GM21390 (cell line): ENCODE measurements at regions not wholly inside any gene's neighbourhood (a gene's known extent, or its start where the extent isn't known, plus 50 kb on each side); places are given as distances from the start of the nearest gene placed in this dataset.

Experiments
- ATAC-seq: cut with Tn5 transposase; IDR thresholded peaks from one replicate; pipeline ENCODE4 v1.9.1; 2021; ENCODE audit not compliant: unreplicated experiment

DNA sequence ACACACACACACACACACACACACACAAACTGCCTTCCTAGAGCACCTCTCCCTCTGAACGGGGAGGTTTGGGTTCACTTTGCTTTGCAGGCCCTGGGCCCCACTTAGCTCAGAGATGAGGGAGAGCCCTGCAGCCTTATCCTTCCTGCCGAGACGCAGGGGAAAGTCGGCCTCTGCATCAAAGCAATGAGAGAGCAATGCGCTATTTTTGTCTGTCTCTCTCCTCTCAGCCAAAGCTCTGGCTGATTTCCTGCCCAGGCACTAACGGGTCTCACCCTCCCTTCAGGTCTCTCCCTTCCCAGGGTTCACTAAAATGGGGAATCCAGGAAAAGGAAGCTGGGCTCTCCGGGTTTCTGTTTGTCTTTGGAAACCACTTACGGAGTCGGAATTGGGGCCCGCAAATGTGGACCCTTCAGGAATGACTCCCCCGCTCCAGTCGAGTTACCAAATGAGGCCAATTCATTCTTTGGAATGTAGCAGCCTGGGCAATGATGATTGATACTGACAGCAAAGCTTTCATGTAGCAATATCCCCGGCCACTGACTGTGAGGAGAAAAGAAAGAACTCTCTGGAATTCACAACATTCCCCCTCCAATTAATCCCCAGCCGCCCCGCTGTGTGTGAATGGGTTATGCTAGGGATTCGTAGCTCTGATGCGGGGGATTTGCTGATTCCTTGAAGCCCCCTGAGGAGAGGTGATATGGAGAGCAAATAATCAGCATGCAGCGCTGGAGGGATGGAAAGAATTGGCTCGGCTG is 61.5 kb upstream of the WLS start:
- ATAC-seq: no peak

DNA sequence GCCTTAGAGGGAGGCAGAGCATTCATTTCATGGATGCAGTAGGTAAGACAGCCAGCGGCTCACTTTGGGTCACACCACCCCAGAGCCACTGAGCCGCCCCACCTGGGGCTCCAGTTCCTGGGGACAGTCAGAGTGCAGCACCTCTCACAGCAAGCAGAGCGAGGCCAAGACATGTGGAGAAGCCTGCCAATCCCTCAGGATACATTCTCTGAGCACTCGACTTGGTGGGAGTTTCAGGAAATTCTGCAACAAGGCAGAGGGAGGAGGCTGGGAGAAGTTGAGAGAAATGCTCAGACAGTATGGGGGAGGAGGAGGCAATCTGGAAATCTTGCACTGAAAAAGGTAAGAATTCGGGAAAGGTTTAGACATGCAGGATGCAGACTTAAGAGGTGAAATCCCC is 60.8 kb upstream of the WLS start:
- ATAC-seq: no peak

DNA sequence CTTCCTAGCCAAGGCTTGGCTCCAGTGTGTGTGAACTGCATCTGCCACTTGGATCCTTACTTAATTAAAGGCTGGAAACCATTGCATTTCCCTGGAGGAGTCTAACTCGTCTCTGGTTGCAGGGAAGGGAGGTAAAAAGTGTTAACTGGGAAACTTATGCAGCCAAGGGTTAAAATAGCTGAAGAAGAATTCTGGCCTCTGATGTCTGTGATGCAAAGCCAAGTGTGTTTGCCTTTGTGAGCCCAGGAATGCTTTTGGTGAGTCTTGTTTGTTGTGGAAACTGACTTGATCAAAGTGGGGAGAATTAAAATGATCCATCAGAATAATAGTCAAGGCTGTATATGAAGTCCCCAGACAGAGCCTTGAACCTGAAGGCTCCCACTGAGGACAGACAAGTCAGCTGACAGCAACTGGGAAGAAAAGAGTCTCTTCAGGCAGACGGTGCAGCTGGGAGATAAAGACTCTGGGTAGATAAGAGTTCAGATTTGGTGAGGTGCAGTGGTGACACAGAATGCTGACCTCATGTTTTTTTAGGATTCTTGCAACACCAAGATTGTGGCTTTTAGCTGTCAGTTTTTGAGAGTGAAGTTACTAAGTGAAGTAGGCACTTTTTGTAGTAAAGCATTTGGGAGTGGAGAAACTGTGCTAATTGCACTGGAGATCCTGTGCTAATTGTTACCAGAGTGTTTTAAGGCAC is 59.5 kb upstream of the WLS start:
- no peak for ATAC-seq

DNA sequence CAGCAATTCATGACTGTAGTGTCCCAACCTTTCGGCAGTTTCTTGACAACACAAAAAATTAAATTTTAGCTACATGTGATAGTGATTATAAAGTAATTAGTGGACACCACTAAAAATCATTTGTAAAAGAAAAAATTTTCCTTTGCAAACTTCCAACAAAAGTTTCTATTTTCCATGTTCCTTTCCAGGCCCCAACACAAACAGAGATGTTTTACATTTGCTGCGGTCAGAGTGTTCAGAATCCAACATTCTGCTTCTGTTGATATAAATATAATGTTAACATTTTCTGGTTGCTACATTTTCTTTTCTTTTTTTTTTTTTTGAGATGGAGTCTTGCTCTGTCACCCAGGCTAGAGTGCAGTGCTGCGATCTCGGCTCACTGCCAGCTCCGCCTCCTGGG is 54.9 kb upstream of the WLS start:
- no peak for ATAC-seq

DNA sequence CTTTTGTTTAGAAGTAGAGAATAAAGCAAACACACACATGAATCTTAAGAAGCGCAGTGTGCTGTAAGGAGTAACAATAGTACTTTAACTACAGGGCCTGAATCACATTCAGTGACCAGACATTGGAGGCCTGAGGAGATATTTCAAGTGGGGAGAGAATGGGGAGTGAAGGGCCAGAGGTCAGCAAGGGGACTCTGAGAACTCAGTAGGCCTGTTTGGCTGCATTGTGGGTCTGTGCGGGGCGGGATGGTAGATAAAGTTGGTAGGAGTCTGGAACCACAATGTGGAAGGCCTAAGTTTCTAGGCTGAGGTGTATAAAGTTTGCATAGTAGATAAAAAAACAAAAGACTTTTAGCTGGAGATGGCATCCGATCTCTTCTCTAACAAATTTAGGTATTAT is 52.7 kb upstream of the WLS start:
- no peak for ATAC-seq

DNA sequence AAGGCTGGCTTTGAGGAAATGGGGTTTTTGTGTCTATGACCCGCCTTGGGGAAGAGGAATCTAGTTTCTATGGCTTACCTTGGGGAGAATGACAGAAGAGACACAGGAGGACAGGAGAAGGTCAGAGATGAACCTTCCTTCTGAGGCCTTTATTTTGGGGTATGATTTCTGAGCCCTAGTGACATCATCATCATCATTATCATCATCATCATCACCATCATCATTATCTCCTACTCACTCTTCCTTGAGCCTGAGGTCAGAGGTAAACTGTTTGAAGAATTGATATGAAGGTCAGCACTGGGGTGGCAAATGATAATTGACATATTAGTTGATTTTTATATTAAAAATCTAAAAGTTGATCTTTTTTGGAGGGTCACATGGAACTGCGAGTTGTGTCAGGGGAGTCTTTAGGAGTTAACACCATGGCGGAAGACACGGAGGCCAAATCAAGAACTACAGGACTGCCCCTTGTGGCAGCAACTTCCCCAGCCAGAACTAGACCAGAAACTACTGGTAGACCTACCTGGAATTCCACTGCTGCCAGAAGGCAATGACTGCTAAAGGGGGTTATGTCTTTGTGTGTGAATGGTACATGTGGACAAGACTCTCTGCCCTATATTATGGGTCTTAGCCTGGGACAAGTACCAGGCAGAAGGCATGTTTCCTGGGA is 49.8 kb upstream of the WLS start:
- ATAC-seq: no peak
